PC-9 (cell line): ENCODE measurements at regions not wholly inside any gene's neighbourhood (a gene's known extent, or its start where the extent isn't known, plus 50 kb on each side); places are given as distances from the start of the nearest gene placed in this dataset.

Experiments
- BruUV-seq: library from RNA; stranded (reverse); fragments of 400-500 nt; replicated peaks from 2 replicates; lab custom pipeline; 2021; lab: Mats Ljungman, UMichigan
- CTCF ChIA-PET: fragments of 300-600 bp; sonication (Branson Sonifier 250); formaldehyde crosslinking; loops from one replicate; lab custom pipeline; 2022; ENCODE audit warnings: antibody characterized with exemption; lab: Charles Lee
- POLR2A ChIA-PET: fragments of 300-600 bp; sonication (Branson Sonifier 250); formaldehyde crosslinking; loops from one replicate; lab custom pipeline; 2022; ENCODE audit warnings: antibody characterized with exemption; ENCODE audit not compliant: unreplicated experiment; lab: Charles Lee
- DNase-seq, 2 experiments: peaks; one replicate each; pipeline versions ENCODE4 v3.0.0 to v3.0.0-alpha.2; 2015 to 2022; ENCODE audit warnings: mixed read lengths in 1 of 2
- H2AFZ ChIP-seq: fragments of 200-600 bp; sonication (generic); 2 replicates; pipeline ENCODE4 v1.8.1; 2017; ENCODE audit warnings: antibody characterized with exemption
- H3F3A ChIP-seq: fragments of 200-600 bp; sonication (generic); 2 replicates; pipeline ENCODE4 v1.8.1; 2017; ENCODE audit warnings: antibody characterized with exemption, mild to moderate bottlenecking, low read depth; ENCODE audit not compliant: insufficient read depth
- H3K27ac ChIP-seq: fragments of 200-600 bp; sonication (generic); 2 replicates; pipeline ENCODE4 v1.6.1; 2016; ENCODE audit warnings: mixed run types
- H3K27me3 ChIP-seq: fragments of 200-600 bp; sonication (generic); 2 replicates; pipeline ENCODE4 v1.6.1; 2016; ENCODE audit warnings: low read depth, mixed run types; ENCODE audit not compliant: insufficient read depth
- H3K36me3 ChIP-seq: fragments of 200-600 bp; sonication (generic); 2 replicates; pipeline ENCODE4 v1.6.1; 2016; ENCODE audit warnings: low read depth, mixed run types
- H3K4me1 ChIP-seq: fragments of 200-600 bp; sonication (generic); replicated peaks from 2 replicates; pipeline ENCODE4 v1.6.1; 2016; ENCODE audit warnings: mixed run types; ENCODE audit not compliant: insufficient read depth
- H3K4me2 ChIP-seq: fragments of 200-600 bp; sonication (generic); 2 replicates; pipeline ENCODE4 v1.6.1; 2017; ENCODE audit warnings: mixed run types
- H3K4me3 ChIP-seq: fragments of 200-600 bp; sonication (generic); 2 replicates; pipeline ENCODE4 v1.6.1; 2016; ENCODE audit warnings: mixed run types
- H3K79me2 ChIP-seq: fragments of 200-600 bp; sonication (generic); 2 replicates; pipeline ENCODE4 v1.6.1; 2017; ENCODE audit warnings: low read depth, mixed run types
- H3K9me2 ChIP-seq: fragments of 200-600 bp; sonication (generic); 2 replicates; pipeline ENCODE4 v1.8.1; 2017; ENCODE audit warnings: mild to moderate bottlenecking; ENCODE audit not compliant: insufficient read depth
- H3K9me3 ChIP-seq: fragments of 200-600 bp; sonication (generic); 2 replicates; pipeline ENCODE4 v1.8.1; 2016; ENCODE audit warnings: low read depth; ENCODE audit not compliant: insufficient read depth
- H4K20me1 ChIP-seq: fragments of 200-600 bp; sonication (generic); 2 replicates; pipeline ENCODE4 v1.8.1; 2017; ENCODE audit not compliant: insufficient read depth
- EZH2 ChIP-seq: fragments of 200-600 bp; sonication (generic); IDR thresholded peaks from 2 replicates; pipeline ENCODE4 v1.8.0; 2017; ENCODE audit warnings: antibody characterized with exemption, low read depth
- intact Hi-C: fragments of 100-400 bp; cut with micrococcal nuclease; formaldehyde crosslinking; loops from one replicate; pipeline ENCODE4 v1.10.0; 2022; ENCODE audit not compliant: unreplicated experiment
- TF ChIP-seq, protein P1 (sequence below): fragments of 200-600 bp; sonication (generic); conservative IDR thresholded peaks from 2 replicates; pipeline ENCODE4 v1.6.1; 2017; ENCODE audit warnings: mixed run types, antibody characterized with exemption, mild to moderate bottlenecking, moderate library complexity

DNA sequence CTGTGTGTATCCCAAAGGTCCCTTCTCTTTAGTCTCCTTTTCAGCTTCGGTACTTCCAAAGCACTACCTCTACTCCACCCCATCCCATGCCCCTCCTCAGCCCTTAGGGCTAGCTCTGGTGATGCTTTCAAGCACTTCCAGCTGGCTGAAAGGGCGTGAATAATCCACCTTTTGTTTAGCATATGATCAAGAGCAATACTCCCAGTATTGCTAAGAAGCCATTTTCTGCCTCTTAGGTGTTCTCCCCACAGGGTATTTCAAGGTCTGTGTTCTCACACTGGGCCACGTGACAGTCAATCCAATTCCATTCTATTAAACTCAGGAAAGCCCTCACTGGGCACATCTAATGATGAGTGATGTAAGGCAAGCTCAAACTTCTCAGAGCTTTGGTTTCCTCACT lies 298.5 kb upstream of the PROX1 start:
- TF ChIP-seq, protein P1, sequence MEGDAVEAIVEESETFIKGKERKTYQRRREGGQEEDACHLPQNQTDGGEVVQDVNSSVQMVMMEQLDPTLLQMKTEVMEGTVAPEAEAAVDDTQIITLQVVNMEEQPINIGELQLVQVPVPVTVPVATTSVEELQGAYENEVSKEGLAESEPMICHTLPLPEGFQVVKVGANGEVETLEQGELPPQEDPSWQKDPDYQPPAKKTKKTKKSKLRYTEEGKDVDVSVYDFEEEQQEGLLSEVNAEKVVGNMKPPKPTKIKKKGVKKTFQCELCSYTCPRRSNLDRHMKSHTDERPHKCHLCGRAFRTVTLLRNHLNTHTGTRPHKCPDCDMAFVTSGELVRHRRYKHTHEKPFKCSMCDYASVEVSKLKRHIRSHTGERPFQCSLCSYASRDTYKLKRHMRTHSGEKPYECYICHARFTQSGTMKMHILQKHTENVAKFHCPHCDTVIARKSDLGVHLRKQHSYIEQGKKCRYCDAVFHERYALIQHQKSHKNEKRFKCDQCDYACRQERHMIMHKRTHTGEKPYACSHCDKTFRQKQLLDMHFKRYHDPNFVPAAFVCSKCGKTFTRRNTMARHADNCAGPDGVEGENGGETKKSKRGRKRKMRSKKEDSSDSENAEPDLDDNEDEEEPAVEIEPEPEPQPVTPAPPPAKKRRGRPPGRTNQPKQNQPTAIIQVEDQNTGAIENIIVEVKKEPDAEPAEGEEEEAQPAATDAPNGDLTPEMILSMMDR: no peak
- TF ChIP-seq EZH2: no peak
- Histone ChIP-seq H3K9me2 (no peaks in the 10 kb centered on the region), H3K9me3 (no peaks in the 10 kb centered on the region), H3F3A (no peaks in the 10 kb centered on the region), H3K4me2 (no peak overlapping the region), H2AFZ (no peak overlapping the region), H3K36me3 (no peaks in the 10 kb centered on the region), H3K79me2 (no peaks in the 10 kb centered on the region), H3K4me1 (peaks cover 11% of the 10 kb centered on the region), H3K27me3 (no peaks in the 10 kb centered on the region), H4K20me1 (no peaks in the 10 kb centered on the region), H3K4me3 (no peak overlapping the region), H3K27ac (no peak overlapping the region)
- intact Hi-C loops: no loop called here
- POLR2A ChIA-PET: no interaction called here
- CTCF ChIA-PET: no interaction called here
- DNase-seq: no peak
- BruUV-seq: no TSS peak

DNA sequence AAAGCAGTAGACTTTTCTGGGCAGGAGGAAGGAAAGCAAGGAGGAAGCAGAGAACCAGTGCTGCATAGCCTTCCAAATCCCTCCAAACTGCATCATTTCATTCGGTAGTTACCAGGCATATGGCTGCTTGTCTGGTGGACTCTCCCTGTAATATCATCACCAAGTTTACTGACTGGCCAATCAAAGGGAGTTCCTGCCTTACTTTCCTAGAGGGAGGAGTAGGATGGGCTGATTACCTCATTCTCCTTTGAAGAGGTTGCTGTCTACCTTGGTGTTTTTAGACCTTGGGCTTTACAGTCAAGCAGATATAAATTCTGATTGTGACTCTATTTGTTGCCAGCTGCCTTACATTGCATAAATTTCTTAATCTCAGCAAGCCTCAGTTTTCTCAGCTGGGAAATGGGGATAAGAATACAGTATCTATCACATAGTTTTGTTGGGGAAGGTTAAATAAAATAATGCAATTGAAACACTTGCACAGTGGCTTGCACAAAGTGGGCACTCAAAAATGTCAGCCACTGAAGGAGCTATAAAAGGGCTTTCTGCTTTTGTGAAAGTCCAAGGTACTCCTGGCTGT lies 297.3 kb upstream of the PROX1 start:
- H3K4me3 ChIP-seq: no peak overlapping the region
- no peaks in the 10 kb centered on the region for H3K27me3 ChIP-seq
- H3K27ac ChIP-seq: no peak overlapping the region
- CTCF ChIA-PET: no interaction called here
- POLR2A ChIA-PET: no interaction called here
- H3F3A ChIP-seq: no peaks in the 10 kb centered on the region
- no peaks in the 10 kb centered on the region for H4K20me1 ChIP-seq
- BruUV-seq: no TSS peak
- no peaks in the 10 kb centered on the region for H3K9me3 ChIP-seq
- TF ChIP-seq, protein P1: no peak
- TF ChIP-seq EZH2: no peak
- H3K4me1 ChIP-seq: peaks cover 11% of the 10 kb centered on the region
- no peaks in the 10 kb centered on the region for H3K79me2 ChIP-seq
- intact Hi-C loops: no loop called here
- no peaks in the 10 kb centered on the region for H3K9me2 ChIP-seq
- no peak overlapping the region for H2AFZ ChIP-seq
- H3K36me3 ChIP-seq: no peaks in the 10 kb centered on the region
- no peak for DNase-seq
- no peak overlapping the region for H3K4me2 ChIP-seq

DNA sequence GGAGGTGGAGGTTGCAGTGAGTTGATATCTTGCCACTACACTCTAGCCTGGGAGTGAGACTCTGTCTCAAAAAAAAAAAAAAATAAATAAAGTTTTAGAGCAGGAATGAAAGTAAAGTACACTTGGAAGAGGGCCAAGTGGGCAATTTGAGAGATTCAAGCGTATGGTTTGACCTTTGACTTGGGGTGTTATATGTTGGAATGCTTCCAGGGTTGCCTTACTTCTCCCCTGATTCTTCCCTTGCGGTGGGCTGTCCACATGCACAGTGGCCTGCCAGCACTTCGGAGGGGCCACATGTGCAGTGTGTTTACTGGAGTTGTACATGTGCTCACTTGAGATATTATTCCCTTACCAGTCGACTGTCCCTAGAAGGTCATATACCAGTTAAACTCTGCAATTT lies 295.5 kb upstream of the PROX1 start:
- H3K27ac ChIP-seq: no peak overlapping the region
- no peaks in the 10 kb centered on the region for H4K20me1 ChIP-seq
- no peaks in the 10 kb centered on the region for H3K36me3 ChIP-seq
- H3K27me3 ChIP-seq: no peaks in the 10 kb centered on the region
- H3F3A ChIP-seq: no peaks in the 10 kb centered on the region
- no peaks in the 10 kb centered on the region for H3K9me2 ChIP-seq
- DNase-seq: no peak
- H3K9me3 ChIP-seq: no peaks in the 10 kb centered on the region
- intact Hi-C loops: no loop called here
- H3K4me3 ChIP-seq: no peak overlapping the region
- H2AFZ ChIP-seq: no peak overlapping the region
- H3K79me2 ChIP-seq: no peaks in the 10 kb centered on the region
- no peaks in the 10 kb centered on the region for H3K4me1 ChIP-seq
- no peak for TF ChIP-seq EZH2
- TF ChIP-seq, protein P1: no peak
- no TSS peak for BruUV-seq
- ChIA-PET CTCF (no interaction called here), POLR2A (no interaction called here)
- H3K4me2 ChIP-seq: no peak overlapping the region
